ENCODE measurements at regions not wholly inside any gene's neighbourhood (a gene's known extent, or its start where the extent isn't known, plus 50 kb on each side); places are given as distances from the start of the nearest gene placed in this dataset.

DNA sequence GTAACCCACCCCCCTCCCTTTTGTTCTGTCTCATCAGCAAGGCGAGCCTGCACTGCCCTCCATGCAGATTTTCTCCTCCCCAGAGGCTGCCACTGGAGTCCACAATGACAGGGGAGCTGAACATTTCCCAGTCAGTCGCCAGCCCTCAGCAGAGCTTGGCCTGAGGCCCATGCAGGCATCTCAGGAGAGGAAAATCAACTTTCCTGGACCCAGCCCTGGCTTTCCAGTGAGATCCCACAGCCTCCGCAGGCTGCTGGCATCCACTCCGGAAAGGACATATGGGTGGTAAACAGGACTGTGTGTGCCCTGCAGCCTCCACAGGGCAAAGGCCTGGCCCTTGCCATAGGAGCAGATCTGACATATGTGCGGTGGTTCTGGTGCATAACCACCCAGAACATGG is 253.8 kb downstream of the TNS1 start:
- H3K4me3 ChIP-seq (ENCODE audit: low read depth in 1 of 5, low read length in 5 of 5) = no peak overlapping the region
- H3K4me1 ChIP-seq (ENCODE audit: control insufficient read depth in 5 of 5, insufficient read depth in 5 of 5, low read length in 5 of 5) = peaks cover 0 to 45% (median 41%) of the 10 kb centered on the region in 5 donors
- no peaks in the 10 kb centered on the region for H3K27me3 ChIP-seq (ENCODE audit: control insufficient read depth in 5 of 5, insufficient read depth in 4 of 5, low read length in 5 of 5)
- peak overlapping the region; percentile 25 for H3K27ac ChIP-seq (ENCODE audit: low read depth, low read length)
- no peak overlapping the region for H3K9ac ChIP-seq (ENCODE audit: low read length in 5 of 5)
- H3K36me3 ChIP-seq (ENCODE audit: control insufficient read depth in 5 of 5, insufficient read depth in 5 of 5, low read length in 5 of 5) = peaks cover 0 to 7% (median 3%) of the 10 kb centered on the region in 5 donors
- peaks cover 0 to 2% (median 0%) of the 10 kb centered on the region in 5 donors for H3K9me3 ChIP-seq (ENCODE audit: control insufficient read depth in 5 of 5, low read length in 5 of 5)

DNA sequence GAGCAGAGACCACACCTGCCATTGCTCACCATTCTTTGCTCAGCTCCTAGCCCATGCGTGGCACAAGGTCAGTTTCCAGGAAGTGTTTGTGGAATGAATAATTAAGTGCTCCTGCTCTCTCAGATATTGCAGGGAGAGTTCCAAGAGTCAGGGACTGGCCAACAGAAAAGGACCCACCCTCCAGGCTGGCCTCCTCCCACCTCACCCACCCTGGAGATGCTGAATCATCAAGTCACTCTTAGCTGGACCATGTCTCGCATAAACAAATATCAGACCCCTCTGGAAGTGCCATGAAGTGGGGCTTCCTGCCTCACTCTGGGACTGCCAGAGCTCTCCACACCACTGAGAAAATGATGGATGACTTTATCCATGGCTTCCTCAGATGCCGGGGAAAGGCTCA is 256.0 kb downstream of the TNS1 start:
- no peaks in the 10 kb centered on the region for H3K27me3 ChIP-seq (ENCODE audit: control insufficient read depth in 5 of 5, insufficient read depth in 4 of 5, low read length in 5 of 5)
- H3K4me1 ChIP-seq (ENCODE audit: control insufficient read depth in 5 of 5, insufficient read depth in 5 of 5, low read length in 5 of 5) = peaks cover 0 to 37% (median 35%) of the 10 kb centered on the region in 5 donors
- H3K27ac ChIP-seq (ENCODE audit: low read depth, low read length) = peak overlapping the region; percentile 21
- H3K36me3 ChIP-seq (ENCODE audit: control insufficient read depth in 5 of 5, insufficient read depth in 5 of 5, low read length in 5 of 5) = peaks cover 0 to 13% (median 3%) of the 10 kb centered on the region in 5 donors
- peaks cover 0 to 2% (median 0%) of the 10 kb centered on the region in 5 donors for H3K9me3 ChIP-seq (ENCODE audit: control insufficient read depth in 5 of 5, low read length in 5 of 5)
- no peak overlapping the region for H3K4me3 ChIP-seq (ENCODE audit: low read depth in 1 of 5, low read length in 5 of 5)
- no peak overlapping the region for H3K9ac ChIP-seq (ENCODE audit: low read length in 5 of 5)

DNA sequence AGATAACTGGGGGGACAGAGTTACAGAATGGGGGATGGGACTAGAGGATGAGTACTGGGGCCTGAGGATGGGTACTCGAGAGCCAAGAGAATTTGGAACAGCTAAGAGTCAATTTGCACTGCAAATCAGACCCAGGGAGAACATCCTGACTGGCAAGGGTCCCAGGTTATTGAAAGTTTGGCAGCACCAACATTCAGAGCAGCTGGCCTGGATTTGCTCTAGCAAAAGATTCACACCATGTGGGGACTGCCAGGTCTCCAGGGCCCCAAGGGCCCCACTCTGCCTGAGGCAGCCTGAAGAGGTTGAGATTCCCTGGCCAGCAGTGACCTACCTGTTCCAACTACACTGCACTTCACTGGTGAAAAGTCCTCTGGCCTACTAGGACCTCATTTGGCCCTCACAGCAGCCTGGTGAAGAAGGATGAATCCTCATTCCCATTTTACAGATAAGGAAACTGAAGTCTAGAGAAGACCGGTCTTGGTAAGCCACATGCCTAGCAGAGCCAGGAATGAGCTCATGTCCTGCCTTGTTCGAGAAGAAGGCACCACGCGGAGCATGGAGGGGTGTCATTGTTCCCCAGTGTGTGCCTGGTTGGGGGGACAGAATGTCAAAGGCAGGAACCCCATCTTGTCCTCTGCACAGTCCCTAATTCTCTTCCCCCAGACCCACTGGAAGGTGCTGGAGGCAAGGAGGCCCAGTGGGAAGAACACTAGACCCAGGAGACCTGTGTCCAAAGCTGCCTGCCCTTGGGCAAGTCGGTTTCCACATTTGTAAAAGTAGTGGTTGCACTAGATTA is 258.6 kb downstream of the TNS1 start:
- Histone ChIP-seq H3K27ac (ENCODE audit: low read depth, low read length) (peak overlapping the region; percentile 45), H3K4me3 (ENCODE audit: low read depth in 1 of 5, low read length in 5 of 5) (no peak overlapping the region), H3K4me1 (ENCODE audit: control insufficient read depth in 5 of 5, insufficient read depth in 5 of 5, low read length in 5 of 5) (peaks cover 0 to 49% (median 45%) of the 10 kb centered on the region in 5 donors)

DNA sequence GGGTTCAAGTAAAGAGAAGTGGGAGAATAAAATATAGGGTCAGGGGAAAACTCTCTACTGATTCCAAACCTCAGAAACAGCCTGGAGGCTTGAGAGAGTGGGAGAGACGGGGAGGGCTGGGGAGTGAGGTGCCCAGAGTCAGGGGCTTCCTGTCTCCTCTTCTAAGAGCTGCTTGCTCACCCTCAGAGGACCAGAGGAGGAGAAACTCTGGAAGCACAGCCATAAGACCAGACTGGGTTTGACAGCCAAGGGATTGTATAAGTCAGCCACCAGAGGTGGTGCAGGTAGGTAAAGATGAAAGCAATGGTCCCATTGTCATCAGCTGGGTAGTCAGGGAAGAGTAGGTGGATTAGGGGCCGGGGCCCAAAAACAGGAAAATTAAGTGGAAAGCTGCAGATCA is 259.4 kb downstream of the TNS1 start:
- Histone ChIP-seq H3K36me3 (ENCODE audit: control insufficient read depth in 5 of 5, insufficient read depth in 5 of 5, low read length in 5 of 5) (peaks cover 3 to 23% (median 7%) of the 10 kb centered on the region in 5 donors), H3K27me3 (ENCODE audit: control insufficient read depth in 5 of 5, insufficient read depth in 4 of 5, low read length in 5 of 5) (no peaks in the 10 kb centered on the region), H3K9ac (ENCODE audit: low read length in 5 of 5) (no peak overlapping the region), H3K4me1 (ENCODE audit: control insufficient read depth in 5 of 5, insufficient read depth in 5 of 5, low read length in 5 of 5) (peaks cover 0 to 48% (median 45%) of the 10 kb centered on the region in 5 donors), H3K9me3 (ENCODE audit: control insufficient read depth in 5 of 5, low read length in 5 of 5) (peaks cover 0 to 2% (median 0%) of the 10 kb centered on the region in 5 donors), H3K4me3 (ENCODE audit: low read depth in 1 of 5, low read length in 5 of 5) (no peak overlapping the region), H3K27ac (ENCODE audit: low read depth, low read length) (peak overlapping the region; percentile 45)

More for the DNA sequence above, 258.6 kb downstream of the TNS1 start:
- H3K27me3 ChIP-seq (ENCODE audit: control insufficient read depth in 5 of 5, insufficient read depth in 4 of 5, low read length in 5 of 5) = no peaks in the 10 kb centered on the region
- H3K9ac ChIP-seq (ENCODE audit: low read length in 5 of 5) = peak overlapping the region in 1 of 5 donors; percentile 22
- peaks cover 0 to 2% (median 0%) of the 10 kb centered on the region in 5 donors for H3K9me3 ChIP-seq (ENCODE audit: control insufficient read depth in 5 of 5, low read length in 5 of 5)
- H3K36me3 ChIP-seq (ENCODE audit: control insufficient read depth in 5 of 5, insufficient read depth in 5 of 5, low read length in 5 of 5) = peaks cover 3 to 20% (median 6%) of the 10 kb centered on the region in 5 donors

DNA sequence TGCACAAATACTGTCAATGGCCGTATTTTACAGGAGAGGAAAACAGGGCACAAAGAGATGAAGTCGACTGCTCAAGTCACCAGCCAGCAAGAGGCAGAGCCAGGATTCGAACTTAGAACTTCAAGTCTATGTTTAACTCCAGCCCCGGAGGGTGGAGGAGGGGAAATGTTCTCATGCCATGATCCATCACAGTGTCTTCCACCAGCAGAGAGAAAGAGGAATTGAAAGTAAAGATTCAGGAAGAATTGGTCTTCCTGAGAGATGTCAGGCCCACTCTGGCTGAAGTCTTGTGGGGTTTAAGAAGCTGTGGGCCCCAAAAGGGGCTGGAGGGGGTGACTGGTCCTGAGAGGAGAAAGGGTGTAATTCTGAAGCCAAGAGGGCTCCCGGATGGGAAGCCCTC is 260.0 kb downstream of the TNS1 start:
- Histone ChIP-seq H3K9me3 (ENCODE audit: control insufficient read depth in 5 of 5, low read length in 5 of 5) (peaks cover 0 to 2% (median 0%) of the 10 kb centered on the region in 5 donors), H3K27me3 (ENCODE audit: control insufficient read depth in 5 of 5, insufficient read depth in 4 of 5, low read length in 5 of 5) (no peaks in the 10 kb centered on the region), H3K4me1 (ENCODE audit: control insufficient read depth in 5 of 5, insufficient read depth in 5 of 5, low read length in 5 of 5) (peaks cover 0 to 52% (median 50%) of the 10 kb centered on the region in 5 donors), H3K9ac (ENCODE audit: low read length in 5 of 5) (no peak overlapping the region), H3K4me3 (ENCODE audit: low read depth in 1 of 5, low read length in 5 of 5) (no peak overlapping the region), H3K27ac (ENCODE audit: low read depth, low read length) (peak overlapping the region; percentile 45), H3K36me3 (ENCODE audit: control insufficient read depth in 5 of 5, insufficient read depth in 5 of 5, low read length in 5 of 5) (peaks cover 3 to 27% (median 7%) of the 10 kb centered on the region in 5 donors)

DNA sequence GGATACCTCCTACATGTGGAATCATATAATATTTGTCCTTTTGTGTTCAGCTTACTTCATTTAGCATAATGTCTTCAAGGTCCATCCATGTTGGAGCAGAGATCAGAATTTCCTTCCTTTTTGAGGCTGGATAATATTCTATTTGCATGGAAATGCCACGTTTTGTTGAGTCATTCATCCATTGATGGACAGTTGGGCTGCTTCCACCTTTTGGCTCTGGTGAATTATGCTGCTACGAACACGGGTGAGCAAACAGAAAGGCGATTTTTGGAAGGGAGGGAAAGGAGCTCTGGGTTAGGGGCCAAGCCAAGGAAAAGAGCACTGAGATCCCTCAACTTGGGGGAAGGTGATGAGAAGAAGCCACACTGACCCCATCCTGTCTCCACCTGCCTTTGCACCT is 260.5 kb downstream of the TNS1 start:
- peaks cover 3 to 24% (median 7%) of the 10 kb centered on the region in 5 donors for H3K36me3 ChIP-seq (ENCODE audit: control insufficient read depth in 5 of 5, insufficient read depth in 5 of 5, low read length in 5 of 5)
- H3K4me1 ChIP-seq (ENCODE audit: control insufficient read depth in 5 of 5, insufficient read depth in 5 of 5, low read length in 5 of 5) = peaks cover 0 to 58% (median 54%) of the 10 kb centered on the region in 5 donors
- H3K4me3 ChIP-seq (ENCODE audit: low read depth in 1 of 5, low read length in 5 of 5) = no peak overlapping the region
- H3K9ac ChIP-seq (ENCODE audit: low read length in 5 of 5) = no peak overlapping the region
- H3K27ac ChIP-seq (ENCODE audit: low read depth, low read length) = peak overlapping the region; percentile 45
- no peaks in the 10 kb centered on the region for H3K27me3 ChIP-seq (ENCODE audit: control insufficient read depth in 5 of 5, insufficient read depth in 4 of 5, low read length in 5 of 5)
- peaks cover 0 to 2% (median 0%) of the 10 kb centered on the region in 5 donors for H3K9me3 ChIP-seq (ENCODE audit: control insufficient read depth in 5 of 5, low read length in 5 of 5)

DNA sequence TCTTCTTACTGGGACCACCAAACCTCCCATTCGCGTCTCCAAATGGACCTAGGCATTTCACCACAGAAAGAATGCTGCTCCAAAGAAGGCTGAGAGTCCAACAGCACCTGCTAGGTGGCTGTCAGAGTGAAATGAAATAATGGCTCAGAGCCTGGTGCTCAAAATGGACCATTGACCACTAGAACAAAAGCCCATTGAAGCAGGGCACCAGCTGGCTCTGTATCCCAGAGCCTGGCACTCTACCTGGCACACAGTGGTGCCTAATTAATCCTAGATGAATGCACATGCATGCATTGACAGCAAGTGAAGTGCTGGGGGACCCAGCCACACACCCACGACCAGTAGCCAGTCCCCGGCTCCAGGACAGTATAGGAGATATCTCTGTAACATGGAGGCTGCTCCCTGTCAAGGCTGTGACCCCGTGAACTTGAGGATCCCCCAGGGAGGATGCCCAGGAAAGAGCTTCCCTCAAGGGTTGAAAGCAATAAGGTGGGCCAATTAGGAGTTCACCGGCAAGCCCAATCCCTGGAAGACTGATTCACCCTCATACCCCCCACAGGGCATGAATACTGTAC is 261.3 kb downstream of the TNS1 start:
- peaks cover 0 to 64% (median 60%) of the 10 kb centered on the region in 5 donors for H3K4me1 ChIP-seq (ENCODE audit: control insufficient read depth in 5 of 5, insufficient read depth in 5 of 5, low read length in 5 of 5)
- no peak overlapping the region for H3K4me3 ChIP-seq (ENCODE audit: low read depth in 1 of 5, low read length in 5 of 5)
- peaks cover 0 to 2% (median 0%) of the 10 kb centered on the region in 5 donors for H3K9me3 ChIP-seq (ENCODE audit: control insufficient read depth in 5 of 5, low read length in 5 of 5)
- H3K27me3 ChIP-seq (ENCODE audit: control insufficient read depth in 5 of 5, insufficient read depth in 4 of 5, low read length in 5 of 5) = no peaks in the 10 kb centered on the region
- H3K9ac ChIP-seq (ENCODE audit: low read length in 5 of 5) = no peak overlapping the region
- H3K36me3 ChIP-seq (ENCODE audit: control insufficient read depth in 5 of 5, insufficient read depth in 5 of 5, low read length in 5 of 5) = peaks cover 3 to 24% (median 7%) of the 10 kb centered on the region in 5 donors
- peak overlapping the region; percentile 93 for H3K27ac ChIP-seq (ENCODE audit: low read depth, low read length)

DNA sequence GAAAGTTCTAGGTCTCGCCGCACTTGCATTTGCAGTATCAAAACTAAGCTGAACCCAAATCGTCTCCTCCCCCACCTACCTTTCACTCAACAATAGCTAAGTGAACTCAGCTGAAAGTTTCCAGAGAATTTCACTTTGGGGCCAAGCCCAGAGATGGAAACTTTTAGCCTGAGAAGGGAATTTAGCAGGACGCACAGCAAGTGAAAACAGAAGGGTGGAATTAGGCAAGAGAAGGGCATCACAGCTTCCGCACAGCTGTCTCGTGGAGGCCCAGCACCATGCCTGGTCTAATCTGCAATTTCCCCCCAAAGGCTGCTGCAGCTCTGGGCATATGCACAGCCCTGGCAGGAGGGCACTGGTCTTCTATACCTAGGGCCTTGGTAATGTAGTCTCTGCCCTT is 262.0 kb downstream of the TNS1 start:
- Histone ChIP-seq H3K27me3 (ENCODE audit: control insufficient read depth in 5 of 5, insufficient read depth in 4 of 5, low read length in 5 of 5) (no peaks in the 10 kb centered on the region), H3K9me3 (ENCODE audit: control insufficient read depth in 5 of 5, low read length in 5 of 5) (peaks cover 0 to 2% (median 0%) of the 10 kb centered on the region in 5 donors), H3K9ac (ENCODE audit: low read length in 5 of 5) (no peak overlapping the region), H3K4me1 (ENCODE audit: control insufficient read depth in 5 of 5, insufficient read depth in 5 of 5, low read length in 5 of 5) (peaks cover 4 to 71% (median 67%) of the 10 kb centered on the region in 5 donors), H3K27ac (ENCODE audit: low read depth, low read length) (peak overlapping the region; percentile 93), H3K4me3 (ENCODE audit: low read depth in 1 of 5, low read length in 5 of 5) (no peak overlapping the region), H3K36me3 (ENCODE audit: control insufficient read depth in 5 of 5, insufficient read depth in 5 of 5, low read length in 5 of 5) (peaks cover 3 to 25% (median 7%) of the 10 kb centered on the region in 5 donors)

DNA sequence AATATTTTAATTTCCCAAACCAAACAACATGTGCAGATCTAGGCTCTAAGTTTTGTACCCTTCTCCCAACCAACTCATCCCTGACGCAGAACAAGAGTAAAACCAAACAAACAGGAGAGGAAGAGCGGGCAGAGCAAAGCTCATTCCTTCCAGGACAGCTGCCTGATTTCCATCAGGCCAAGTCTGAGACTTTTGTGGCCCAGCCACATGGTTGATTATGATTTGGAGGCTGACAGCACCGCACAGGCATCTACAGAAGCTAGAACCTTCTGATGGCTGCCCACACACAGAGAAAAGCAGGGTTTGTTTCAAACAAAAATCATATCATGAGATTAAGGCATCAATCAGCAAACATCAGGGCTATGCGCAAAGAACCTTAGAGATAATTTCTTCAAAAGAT is 262.6 kb downstream of the TNS1 start:
- Histone ChIP-seq H3K9ac (ENCODE audit: low read length in 5 of 5) (no peak overlapping the region), H3K9me3 (ENCODE audit: control insufficient read depth in 5 of 5, low read length in 5 of 5) (peaks cover 0 to 1% (median 0%) of the 10 kb centered on the region in 5 donors), H3K27me3 (ENCODE audit: control insufficient read depth in 5 of 5, insufficient read depth in 4 of 5, low read length in 5 of 5) (no peaks in the 10 kb centered on the region), H3K4me1 (ENCODE audit: control insufficient read depth in 5 of 5, insufficient read depth in 5 of 5, low read length in 5 of 5) (peaks cover 4 to 71% (median 67%) of the 10 kb centered on the region in 5 donors), H3K36me3 (ENCODE audit: control insufficient read depth in 5 of 5, insufficient read depth in 5 of 5, low read length in 5 of 5) (peaks cover 3 to 27% (median 7%) of the 10 kb centered on the region in 5 donors), H3K27ac (ENCODE audit: low read depth, low read length) (peak overlapping the region; percentile 93), H3K4me3 (ENCODE audit: low read depth in 1 of 5, low read length in 5 of 5) (no peak overlapping the region)

DNA sequence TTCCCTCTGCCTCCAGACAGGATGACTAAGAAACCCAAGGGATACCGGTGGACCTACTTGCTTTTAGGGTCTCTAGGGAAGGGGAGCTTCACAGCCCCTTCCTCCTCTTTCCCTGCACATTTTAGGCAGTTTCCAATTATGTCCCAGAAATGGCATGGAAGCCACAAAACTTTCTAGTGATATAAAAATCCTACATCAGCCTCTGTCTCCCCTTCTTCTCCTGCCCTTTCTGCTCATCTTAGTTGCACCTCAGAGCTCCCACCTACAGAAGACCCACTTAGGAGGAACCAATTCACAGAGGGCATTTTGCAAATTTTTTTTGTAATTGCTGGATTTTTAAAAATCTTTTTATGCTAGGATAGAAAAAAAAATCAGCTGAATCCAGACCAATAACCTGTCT is 263.1 kb downstream of the TNS1 start:
- Histone ChIP-seq H3K4me1 (ENCODE audit: control insufficient read depth in 5 of 5, insufficient read depth in 5 of 5, low read length in 5 of 5) (peaks cover 4 to 71% (median 67%) of the 10 kb centered on the region in 5 donors), H3K27ac (ENCODE audit: low read depth, low read length) (peak overlapping the region; percentile 93), H3K9me3 (ENCODE audit: control insufficient read depth in 5 of 5, low read length in 5 of 5) (no peaks in the 10 kb centered on the region)

More for the DNA sequence above, 263.1 kb downstream of the TNS1 start:
- Histone ChIP-seq H3K36me3 (ENCODE audit: control insufficient read depth in 5 of 5, insufficient read depth in 5 of 5, low read length in 5 of 5) (peaks cover 3 to 31% (median 11%) of the 10 kb centered on the region in 5 donors), H3K9ac (ENCODE audit: low read length in 5 of 5) (peak overlapping the region in 1 of 5 donors; percentile 53), H3K27me3 (ENCODE audit: control insufficient read depth in 5 of 5, insufficient read depth in 4 of 5, low read length in 5 of 5) (no peaks in the 10 kb centered on the region), H3K4me3 (ENCODE audit: low read depth in 1 of 5, low read length in 5 of 5) (no peak overlapping the region)
